Suprapubic skin (tissue), 4 donors: ENCODE measurements at regions not wholly inside any gene's neighbourhood (a gene's known extent, or its start where the extent isn't known, plus 50 kb on each side); places are given as distances from the start of the nearest gene placed in this dataset.

ENCODE experiments used
- EP300 ChIP-seq: sonication (generic); formaldehyde crosslinking; IDR thresholded peaks from one replicate; pipeline ENCODE4 v1.6.1; 2017; ENCODE audit warnings: antibody characterized with exemption
- POLR2A ChIP-seq, 2 donors: fragments of 450-650 bp; IDR thresholded peaks; one replicate each; pipeline ENCODE4 v1.6.1; 2017; ENCODE audit warnings: antibody characterized with exemption in 2 of 2, mild to moderate bottlenecking in 2 of 2, moderate library complexity in 2 of 2
- POLR2AphosphoS5 ChIP-seq, 3 donors: sonication (generic); formaldehyde crosslinking; IDR thresholded peaks; one replicate each; pipeline ENCODE4 v1.6.1; 2017; ENCODE audit warnings: antibody characterized with exemption in 3 of 3
- TF ChIP-seq, protein P1 (sequence below), 2 donors: fragments of 200-600 bp in 1 of 2; fragments of 450-650 bp in 1 of 2; sonication (generic) in 1 of 2; IDR thresholded peaks; one replicate each; pipeline ENCODE4 v1.5.1; 2016 to 2019; ENCODE audit warnings: antibody characterized with exemption in 2 of 2, mild to moderate bottlenecking in 1 of 2, moderate library complexity in 1 of 2

- no peak for TF ChIP-seq POLR2AphosphoS5 (IDR thresholded peaks at IDR 0.05)
- TF ChIP-seq, protein P1, sequence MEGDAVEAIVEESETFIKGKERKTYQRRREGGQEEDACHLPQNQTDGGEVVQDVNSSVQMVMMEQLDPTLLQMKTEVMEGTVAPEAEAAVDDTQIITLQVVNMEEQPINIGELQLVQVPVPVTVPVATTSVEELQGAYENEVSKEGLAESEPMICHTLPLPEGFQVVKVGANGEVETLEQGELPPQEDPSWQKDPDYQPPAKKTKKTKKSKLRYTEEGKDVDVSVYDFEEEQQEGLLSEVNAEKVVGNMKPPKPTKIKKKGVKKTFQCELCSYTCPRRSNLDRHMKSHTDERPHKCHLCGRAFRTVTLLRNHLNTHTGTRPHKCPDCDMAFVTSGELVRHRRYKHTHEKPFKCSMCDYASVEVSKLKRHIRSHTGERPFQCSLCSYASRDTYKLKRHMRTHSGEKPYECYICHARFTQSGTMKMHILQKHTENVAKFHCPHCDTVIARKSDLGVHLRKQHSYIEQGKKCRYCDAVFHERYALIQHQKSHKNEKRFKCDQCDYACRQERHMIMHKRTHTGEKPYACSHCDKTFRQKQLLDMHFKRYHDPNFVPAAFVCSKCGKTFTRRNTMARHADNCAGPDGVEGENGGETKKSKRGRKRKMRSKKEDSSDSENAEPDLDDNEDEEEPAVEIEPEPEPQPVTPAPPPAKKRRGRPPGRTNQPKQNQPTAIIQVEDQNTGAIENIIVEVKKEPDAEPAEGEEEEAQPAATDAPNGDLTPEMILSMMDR (IDR thresholded peaks at IDR 0.05): no peak
- TF ChIP-seq POLR2A (IDR thresholded peaks at IDR 0.05): no peak
- no peak for TF ChIP-seq EP300
Measured at GRCh38 chr12:67531051-67531450, 117.5 kb upstream of the DYRK2 start.
